ENCODE measurements at regions not wholly inside any gene's neighbourhood (a gene's known extent, or its start where the extent isn't known, plus 50 kb on each side); places are given as distances from the start of the nearest gene placed in this dataset.

GRCh38 chr10:43972976-43973647 lies 324.4 kb upstream of the ZNF32 start:
- Mint-ChIP-seq H3K36me3 (no peaks in the 10 kb centered on the region), H3K4me3 (no peak overlapping the region), H3K4me1 (no peaks in the 10 kb centered on the region), H3K27me3 (peaks cover 0 to 28% (median 0%) of the 10 kb centered on the region in 3 donors), H3K27ac (no peak overlapping the region), H3K9me3 (peaks cover 0 to 15% (median 5%) of the 10 kb centered on the region in 7 donors)
- ATAC-seq (ENCODE audit: low read depth in 2 of 2) (no peak), DNase-seq (no peak)

DNA sequence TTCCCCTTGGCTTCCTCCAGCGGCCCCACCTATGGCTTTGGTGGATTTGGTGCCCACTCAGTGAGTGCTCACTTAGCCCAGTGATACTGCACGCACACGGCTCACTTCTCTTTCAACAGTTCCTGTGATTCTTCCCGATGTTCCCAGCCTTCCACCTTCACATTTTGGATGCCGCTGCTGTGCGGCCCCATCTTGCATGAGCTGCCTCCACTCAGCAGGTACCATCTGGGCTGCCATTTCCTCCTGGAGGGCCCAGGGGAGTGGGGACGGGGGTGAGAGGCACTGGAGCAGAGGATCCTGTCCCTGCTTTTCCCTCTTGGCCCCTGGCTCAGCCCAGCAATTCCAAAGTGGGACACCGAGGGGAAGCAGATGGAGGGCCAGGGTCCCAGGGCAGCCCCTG lies 323.3 kb upstream of the ZNF32 start:
- Mint-ChIP-seq H3K4me3 (peak overlapping the region in 1 of 8 donors; percentile 33), H3K27ac (no peak overlapping the region), H3K36me3 (no peaks in the 10 kb centered on the region), H3K27me3 (peaks cover 0 to 35% (median 5%) of the 10 kb centered on the region in 3 donors), H3K4me1 (no peaks in the 10 kb centered on the region), H3K9me3 (peaks cover 0 to 17% (median 5%) of the 10 kb centered on the region in 7 donors)
- ATAC-seq (ENCODE audit: low read depth in 2 of 2), result no peak
- DNase-seq, result no peak

GRCh38 chr10:43971306-43971705 lies 322.6 kb upstream of the ZNF32 start:
- Mint-ChIP-seq H3K9me3 (peaks cover 0 to 16% (median 4%) of the 10 kb centered on the region in 7 donors), H3K4me1 (no peaks in the 10 kb centered on the region), H3K4me3 (no peak overlapping the region), H3K27ac (no peak overlapping the region), H3K27me3 (peaks cover 0 to 42% (median 5%) of the 10 kb centered on the region in 3 donors), H3K36me3 (no peaks in the 10 kb centered on the region)
- DNase-seq, result no peak
- ATAC-seq (ENCODE audit: low read depth in 2 of 2), result no peak

GRCh38 chr10:43970717-43971116 lies 322.0 kb upstream of the ZNF32 start:
- H3K36me3 Mint-ChIP-seq, result no peaks in the 10 kb centered on the region
- H3K4me3 Mint-ChIP-seq, result no peak overlapping the region
- peaks cover 0 to 16% (median 4%) of the 10 kb centered on the region in 7 donors for H3K9me3 Mint-ChIP-seq
- no peak overlapping the region for H3K27ac Mint-ChIP-seq
- peaks cover 0 to 2% (median 2%) of the 10 kb centered on the region in 3 donors for H3K4me1 Mint-ChIP-seq
- peaks cover 0 to 46% (median 7%) of the 10 kb centered on the region in 3 donors for H3K27me3 Mint-ChIP-seq
- no peak for DNase-seq
- no peak for ATAC-seq (ENCODE audit: low read depth in 2 of 2)

DNA sequence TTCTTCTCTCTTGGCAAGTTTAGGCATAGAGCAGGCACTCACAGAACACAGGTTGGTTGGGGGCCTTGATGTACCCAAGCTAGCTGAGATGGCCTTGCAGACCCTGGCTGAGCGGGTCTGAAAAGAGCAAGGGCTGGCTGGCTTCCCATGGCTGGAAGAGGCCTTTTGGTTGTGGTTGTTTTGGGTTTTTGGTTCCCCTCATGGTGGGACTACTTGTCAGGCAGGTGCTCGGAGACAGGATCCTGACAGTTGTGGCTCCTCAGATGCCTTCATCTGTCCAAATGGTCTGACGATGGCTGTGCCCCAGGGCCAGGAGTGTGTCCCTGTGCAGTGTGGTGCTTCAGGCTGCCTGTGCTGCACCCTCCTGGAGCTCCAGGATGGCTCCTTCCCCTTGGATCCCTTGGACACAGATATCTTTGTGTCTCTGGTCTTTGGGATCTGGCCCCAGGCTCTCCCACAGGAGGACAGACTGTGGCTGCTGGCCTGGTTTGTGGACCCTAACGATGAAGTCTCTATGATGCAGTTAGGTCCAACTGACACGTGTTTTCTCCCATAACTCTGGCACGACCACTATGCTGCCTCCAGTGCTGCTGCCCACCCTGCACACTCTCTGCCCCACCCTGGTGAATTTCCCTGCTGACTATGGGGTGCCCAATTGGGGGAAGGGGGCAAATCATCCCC lies 321.5 kb upstream of the ZNF32 start:
- ATAC-seq (ENCODE audit: low read depth in 2 of 2) (no peak), DNase-seq (no peak)
- Mint-ChIP-seq H3K27me3 (peaks cover 0 to 46% (median 13%) of the 10 kb centered on the region in 3 donors), H3K9me3 (peaks cover 0 to 16% (median 5%) of the 10 kb centered on the region in 7 donors), H3K27ac (no peak overlapping the region), H3K4me3 (no peak overlapping the region), H3K36me3 (no peaks in the 10 kb centered on the region), H3K4me1 (peaks cover 3 to 7% (median 7%) of the 10 kb centered on the region in 3 donors)

GRCh38 chr10:43969506-43969905 lies 320.8 kb upstream of the ZNF32 start:
- Mint-ChIP-seq H3K9me3 (peaks cover 0 to 16% (median 5%) of the 10 kb centered on the region in 7 donors), H3K27me3 (peaks cover 2 to 52% (median 18%) of the 10 kb centered on the region in 3 donors), H3K4me3 (no peak overlapping the region), H3K4me1 (peaks cover 5 to 13% (median 8%) of the 10 kb centered on the region in 3 donors), H3K27ac (no peak overlapping the region), H3K36me3 (no peaks in the 10 kb centered on the region)
- ATAC-seq (ENCODE audit: low read depth in 2 of 2) (no peak), DNase-seq (no peak)

DNA sequence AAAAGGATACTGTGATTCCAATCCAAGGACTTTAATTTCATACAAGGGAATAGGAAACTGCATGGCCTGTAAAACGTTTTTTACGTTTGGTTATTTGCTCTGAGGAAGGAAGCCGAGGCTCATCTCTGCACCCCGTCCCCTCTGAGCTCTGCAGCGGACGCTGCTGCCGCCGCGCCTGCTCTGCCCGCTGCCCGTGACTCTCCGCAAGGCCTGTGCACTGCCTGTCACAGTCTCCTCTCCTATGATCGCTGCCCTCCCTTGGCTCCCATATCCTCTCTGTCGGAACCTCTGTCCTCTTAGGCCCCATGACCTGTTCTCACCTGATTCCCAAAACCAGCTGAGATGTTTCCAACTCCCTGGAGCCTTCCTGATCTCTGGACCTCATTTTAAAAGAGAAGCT lies 320.3 kb upstream of the ZNF32 start:
- Mint-ChIP-seq H3K4me3 (no peak overlapping the region), H3K36me3 (no peaks in the 10 kb centered on the region), H3K4me1 (peaks cover 8 to 17% (median 9%) of the 10 kb centered on the region in 3 donors), H3K27ac (no peak overlapping the region), H3K27me3 (peaks cover 6 to 57% (median 24%) of the 10 kb centered on the region in 3 donors), H3K9me3 (peaks cover 0 to 14% (median 5%) of the 10 kb centered on the region in 7 donors)
- DNase-seq, result no peak
- no peak for ATAC-seq (ENCODE audit: low read depth in 2 of 2)

DNA sequence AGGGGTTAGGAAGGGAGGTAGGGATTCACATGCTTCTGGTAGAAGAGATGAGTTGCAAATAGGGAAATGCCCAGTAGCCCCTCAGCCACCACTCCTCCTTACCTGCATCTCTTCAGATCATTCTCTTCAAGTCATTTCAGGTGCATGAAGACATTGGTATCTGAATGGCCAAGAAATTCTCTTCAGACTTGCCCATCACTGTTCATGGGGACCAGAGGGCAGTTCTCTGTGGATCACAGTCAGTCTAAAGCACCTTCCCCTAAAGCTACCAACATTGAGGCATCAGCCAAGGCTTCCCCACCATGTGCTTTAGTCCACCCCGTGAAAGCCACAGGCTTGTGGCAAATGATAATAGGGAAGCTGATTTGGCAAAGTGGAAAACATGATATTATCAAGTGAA lies 319.4 kb upstream of the ZNF32 start:
- no peak for DNase-seq
- no peak overlapping the region for H3K4me3 Mint-ChIP-seq
- peaks cover 0 to 12% (median 4%) of the 10 kb centered on the region in 7 donors for H3K9me3 Mint-ChIP-seq
- H3K27me3 Mint-ChIP-seq, result peaks cover 6 to 60% (median 25%) of the 10 kb centered on the region in 3 donors
- no peaks in the 10 kb centered on the region for H3K36me3 Mint-ChIP-seq
- H3K4me1 Mint-ChIP-seq, result peaks cover 8 to 17% (median 9%) of the 10 kb centered on the region in 3 donors
- no peak overlapping the region for H3K27ac Mint-ChIP-seq
- ATAC-seq (ENCODE audit: low read depth in 2 of 2), result no peak

DNA sequence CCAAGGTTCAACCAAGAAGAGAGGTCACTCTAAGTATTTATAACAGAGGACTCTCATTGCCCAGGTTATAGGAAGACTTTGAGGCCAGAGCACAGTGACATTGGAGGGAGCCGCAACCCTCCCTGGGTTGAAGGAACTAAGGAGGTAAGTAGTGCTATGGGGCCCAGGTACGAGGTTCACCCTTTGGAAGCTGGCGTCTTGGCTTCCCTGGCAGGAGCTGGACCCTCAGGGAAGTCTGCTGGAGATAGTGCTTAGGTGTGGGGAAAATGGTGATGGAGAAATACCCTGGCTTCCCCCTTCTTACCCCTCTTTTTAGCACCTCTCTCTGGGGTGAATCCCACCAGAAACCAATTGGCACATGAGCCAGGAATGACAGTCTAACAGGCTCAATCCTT lies 317.9 kb upstream of the ZNF32 start:
- Mint-ChIP-seq H3K9me3 (peaks cover 0 to 10% (median 3%) of the 10 kb centered on the region in 7 donors), H3K4me1 (peaks cover 8 to 17% (median 9%) of the 10 kb centered on the region in 3 donors), H3K4me3 (no peak overlapping the region), H3K27me3 (peaks cover 9 to 58% (median 32%) of the 10 kb centered on the region in 3 donors), H3K36me3 (no peaks in the 10 kb centered on the region), H3K27ac (no peak overlapping the region)
- DNase-seq (no peak), ATAC-seq (ENCODE audit: low read depth in 2 of 2) (no peak)

GRCh38 chr10:43965918-43966570 lies 317.4 kb upstream of the ZNF32 start:
- H3K9me3 Mint-ChIP-seq, result peaks cover 0 to 8% (median 3%) of the 10 kb centered on the region in 7 donors
- peaks cover 13 to 53% (median 34%) of the 10 kb centered on the region in 3 donors for H3K27me3 Mint-ChIP-seq

GRCh38 chr10:43965033-43965917 lies 316.6 kb upstream of the ZNF32 start:
- Mint-ChIP-seq H3K9me3 (peaks cover 0 to 4% (median 3%) of the 10 kb centered on the region in 7 donors), H3K4me3 (no peak overlapping the region), H3K4me1 (peaks cover 8 to 17% (median 9%) of the 10 kb centered on the region in 3 donors), H3K27ac (no peak overlapping the region), H3K36me3 (no peaks in the 10 kb centered on the region), H3K27me3 (peaks cover 13 to 47% (median 34%) of the 10 kb centered on the region in 3 donors)
- DNase-seq (no peak), ATAC-seq (ENCODE audit: low read depth in 2 of 2) (no peak)

More at GRCh38 chr10:43965918-43966570, 317.4 kb upstream of the ZNF32 start:
- ATAC-seq (ENCODE audit: low read depth in 2 of 2) (no peak), DNase-seq (no peak)
- H3K27ac Mint-ChIP-seq, result no peak overlapping the region
- H3K4me1 Mint-ChIP-seq, result peaks cover 8 to 17% (median 9%) of the 10 kb centered on the region in 3 donors
- H3K4me3 Mint-ChIP-seq, result no peak overlapping the region
- H3K36me3 Mint-ChIP-seq, result no peaks in the 10 kb centered on the region

GRCh38 chr10:43964486-43964885 lies 315.8 kb upstream of the ZNF32 start:
- peaks cover 13 to 45% (median 34%) of the 10 kb centered on the region in 3 donors for H3K27me3 Mint-ChIP-seq

More at GRCh38 chr10:43964486-43964885, 315.8 kb upstream of the ZNF32 start:
- DNase-seq (no peak), ATAC-seq (ENCODE audit: low read depth in 2 of 2) (no peak)
- peaks cover 8 to 17% (median 9%) of the 10 kb centered on the region in 3 donors for H3K4me1 Mint-ChIP-seq
- H3K4me3 Mint-ChIP-seq, result peak overlapping the region in 1 of 8 donors; percentile 18
- peak overlapping the region in 2 of 6 donors; percentile 14 to 51 for H3K27ac Mint-ChIP-seq
- H3K9me3 Mint-ChIP-seq, result peaks cover 0 to 4% (median 3%) of the 10 kb centered on the region in 7 donors
- H3K36me3 Mint-ChIP-seq, result no peaks in the 10 kb centered on the region
